GM12891 (cell line): ENCODE measurements at regions not wholly inside any gene's neighbourhood (a gene's known extent, or its start where the extent isn't known, plus 50 kb on each side); places are given as distances from the start of the nearest gene placed in this dataset.

Source experiments
- PAX5 ChIP-seq: IDR thresholded peaks from 2 replicates; pipeline ENCODE4 v1.6.1; 2011; ENCODE audit warnings: low read length, moderate library complexity, mild to moderate bottlenecking; ENCODE audit not compliant: insufficient read depth, severe bottlenecking
- POLR2A ChIP-seq: IDR thresholded peaks from 2 replicates; pipeline ENCODE4 v1.6.1; 2011; ENCODE audit warnings: low read depth, low read length, control low read depth
- POLR2AphosphoS5 ChIP-seq: IDR thresholded peaks from 2 replicates; pipeline ENCODE4 v1.6.1; 2011; ENCODE audit warnings: low read depth, low read length, control low read depth
- POU2F2 ChIP-seq: IDR thresholded peaks from 2 replicates; pipeline ENCODE4 v1.6.1; 2011; ENCODE audit warnings: low read depth, mild to moderate bottlenecking, control low read depth, low read length, moderate library complexity
- SPI1 ChIP-seq: IDR thresholded peaks from 2 replicates; pipeline ENCODE4 v1.6.1; 2011; ENCODE audit warnings: low read depth, low read length, control low read depth
- TAF1 ChIP-seq: IDR thresholded peaks from 2 replicates; pipeline ENCODE4 v1.6.1; 2011; ENCODE audit warnings: low read depth, low read length, control low read depth

GRCh38 chr15:29432191-29433049 lies 162.8 kb upstream of the NSMCE3 start:
- TF ChIP-seq SPI1 (no peak), POLR2A (no peak), POLR2AphosphoS5 (no peak), POU2F2 (no peak), PAX5 (no peak), TAF1 (no peak)
